AG09309 (cell line): ENCODE measurements at regions not wholly inside any gene's neighbourhood (a gene's known extent, or its start where the extent isn't known, plus 50 kb on each side); places are given as distances from the start of the nearest gene placed in this dataset.
"Not testable (repeated sequence)": the region's sequence is repeated elsewhere in the genome, so short reads cannot be mapped to it uniquely, and the experiment has no call there.

Experiments
- DNase-seq: peaks from one replicate; pipeline ENCODE4 v3.0.0-alpha.2; 2010; ENCODE audit warnings: low read depth
- H3K4me3 ChIP-seq: 2 replicates; pipeline ENCODE4 v1.5.1; 2011; ENCODE audit warnings: mild to moderate bottlenecking, low read depth, low read length, moderate library complexity; ENCODE audit not compliant: control insufficient read depth
- CTCF ChIP-seq: IDR thresholded peaks from 2 replicates; pipeline ENCODE4 v1.5.1; 2011; ENCODE audit warnings: mild to moderate bottlenecking, low read depth, low read length, inconsistent platforms; ENCODE audit not compliant: insufficient read depth, control insufficient read depth; ENCODE audit errors: missing control alignments

- no peak overlapping the region for H3K4me3 ChIP-seq
- no peak for DNase-seq
- no peak for TF ChIP-seq CTCF
These were observed 1164.2 kb downstream of the BRINP3 start for GRCh38 chr1:189313488-189313887.

DNA sequence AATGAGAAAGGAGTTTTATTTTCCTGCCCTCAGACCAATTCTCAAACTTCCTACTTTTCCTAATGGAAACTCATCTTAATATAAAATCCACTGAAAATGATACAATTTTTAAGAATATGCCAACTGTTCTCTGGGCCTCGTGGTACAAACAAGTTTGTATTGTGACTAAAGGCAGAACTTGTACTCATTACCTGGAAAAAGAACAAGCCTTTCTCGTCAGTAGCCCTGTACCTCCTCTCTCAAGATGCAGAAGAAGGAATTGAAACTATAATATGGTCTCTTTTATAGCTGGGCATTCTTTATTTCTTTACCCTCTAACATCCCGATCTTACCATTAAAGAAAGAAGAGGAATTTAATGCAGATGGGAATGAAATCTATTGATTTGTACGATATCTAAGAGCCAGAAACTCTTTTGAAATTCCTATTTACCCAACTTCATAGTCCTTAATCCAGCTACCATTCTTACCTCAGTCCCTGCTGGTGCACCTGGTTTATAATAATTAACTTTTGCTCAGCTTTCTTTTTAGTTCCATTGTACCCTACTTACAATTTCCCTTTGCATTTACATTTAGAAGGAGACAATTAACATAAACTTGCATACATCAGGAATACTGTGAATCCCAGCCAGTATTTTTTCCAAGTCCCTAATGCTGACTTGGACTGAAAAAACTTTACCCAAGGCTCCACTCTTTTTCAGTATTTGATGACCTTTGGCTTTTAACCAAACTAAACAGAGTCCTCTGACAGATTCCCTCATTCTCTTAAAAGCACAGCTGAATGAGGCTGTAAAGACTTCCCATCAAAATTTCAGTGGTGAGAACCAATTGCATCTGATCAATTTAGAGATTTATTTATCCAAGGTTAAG, 1162.4 kb downstream of the BRINP3 start:
- H3K4me3 ChIP-seq, result no peak overlapping the region
- no peak for DNase-seq
- TF ChIP-seq CTCF, result no peak

GRCh38 chr1:189323091-189323490, 1154.6 kb downstream of the BRINP3 start:
- DNase-seq, result no peak
- TF ChIP-seq CTCF, result no peak
- H3K4me3 ChIP-seq, result no peak overlapping the region

DNA sequence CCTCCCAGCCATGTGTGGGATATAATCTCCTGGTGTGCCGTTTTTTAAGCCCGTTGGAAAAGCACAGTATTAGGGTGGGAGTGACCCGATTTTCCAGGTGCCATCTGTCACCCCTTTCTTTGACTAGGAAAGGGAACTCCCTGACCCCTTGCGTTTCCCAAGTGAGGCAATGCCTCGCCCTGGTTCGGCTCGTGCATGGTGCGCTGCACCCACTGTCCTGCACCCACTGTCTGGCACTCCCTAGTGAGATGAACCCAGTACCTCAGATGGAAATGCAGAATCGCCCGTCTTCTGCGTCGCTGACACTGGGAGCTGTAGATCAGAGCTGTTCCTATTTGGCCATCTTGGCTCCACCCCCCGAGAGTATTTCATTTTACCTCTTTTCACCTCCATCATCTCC, 1146.6 kb downstream of the BRINP3 start:
- H3K4me3 ChIP-seq, DNase-seq: not testable (repeated sequence)

DNA sequence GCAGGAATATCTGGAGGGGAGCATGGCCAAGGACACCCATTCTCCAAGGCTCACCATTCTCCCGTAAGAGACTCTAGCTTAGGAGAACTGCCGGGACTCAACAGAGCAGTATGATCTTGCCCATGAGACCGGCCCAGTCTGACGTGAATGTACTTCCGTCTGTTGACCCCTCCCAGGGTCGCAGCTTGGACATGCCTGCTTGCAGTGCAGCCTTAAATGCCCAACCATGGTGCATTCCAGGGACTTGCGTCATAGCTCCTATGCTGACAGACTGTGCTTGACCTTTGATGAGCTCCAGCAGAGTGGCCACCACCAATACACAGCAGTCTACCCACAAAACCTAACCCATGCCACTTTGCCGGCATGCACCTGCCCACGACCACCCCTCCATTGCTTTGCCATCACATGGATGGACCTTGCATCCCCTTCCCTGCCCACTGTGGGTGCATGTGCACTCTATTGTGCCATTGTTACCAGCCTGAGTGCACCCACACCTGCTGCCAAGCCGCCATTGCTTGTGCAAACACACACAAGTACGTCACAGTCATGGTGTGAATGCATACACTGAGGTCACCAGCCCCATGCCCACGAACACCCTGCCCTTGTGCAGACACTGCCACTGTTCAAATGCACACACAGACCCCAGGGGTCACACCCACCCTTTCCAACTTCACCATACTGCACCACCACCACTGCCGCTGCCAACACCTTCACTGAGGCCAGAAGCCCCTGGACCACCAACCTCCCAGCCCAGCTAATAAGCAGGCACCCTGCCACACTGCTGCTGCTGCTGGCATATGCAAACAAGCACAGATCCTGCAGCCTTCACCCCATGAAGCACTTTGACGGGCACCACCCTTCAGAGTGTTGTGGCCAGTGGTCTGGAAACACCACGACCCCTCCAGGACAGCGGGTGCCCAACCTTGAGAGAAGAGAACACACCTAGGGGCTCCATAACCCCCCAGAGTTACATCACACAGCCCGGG, 1141.3 kb downstream of the BRINP3 start:
- TF ChIP-seq CTCF, result no peak
- DNase-seq, result no peak
- H3K4me3 ChIP-seq, result no peak overlapping the region

DNA sequence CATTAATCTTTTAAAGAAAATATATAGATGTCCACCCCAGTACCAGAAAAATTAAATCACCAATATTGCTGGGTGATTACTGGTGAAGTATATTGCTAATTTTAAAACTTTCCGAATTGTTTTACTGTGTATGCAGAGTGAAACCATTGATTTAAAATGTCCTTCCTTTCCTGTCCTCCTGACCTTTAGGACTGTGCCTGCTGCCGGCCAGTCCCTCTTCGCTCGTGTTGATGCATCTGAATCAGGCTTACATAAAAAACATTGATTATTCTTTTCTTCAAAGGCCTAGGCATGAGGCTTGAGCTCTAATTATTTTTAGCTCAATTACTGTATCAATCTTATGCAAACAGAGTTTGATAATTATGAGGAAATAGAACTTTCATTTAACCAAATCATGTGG, 1128.1 kb downstream of the BRINP3 start:
- TF ChIP-seq CTCF, result no peak
- H3K4me3 ChIP-seq, result no peak overlapping the region
- DNase-seq, result no peak
